H1 (cell line): ENCODE measurements at regions not wholly inside any gene's neighbourhood (a gene's known extent, or its start where the extent isn't known, plus 50 kb on each side); places are given as distances from the start of the nearest gene placed in this dataset.

Source experiments
- CTCF ChIA-PET: fragments of 300-600 bp; sonication (Branson Sonifier 250); formaldehyde crosslinking; loops from one replicate; lab custom pipeline; 2021; ENCODE audit not compliant: partially characterized antibody; lab: Charles Lee
- POLR2A ChIA-PET: fragments of 300-600 bp; sonication (Branson Sonifier 250); formaldehyde crosslinking; loops from one replicate; lab custom pipeline; 2021; ENCODE audit warnings: inconsistent platforms; ENCODE audit not compliant: partially characterized antibody; lab: Charles Lee
- DNase-seq, 2 experiments: peaks; one replicate each; pipeline versions ENCODE4 v3.0.0 to v3.0.0-alpha.2; 2010 to 2022; ENCODE audit warnings: low spot score in 2 of 2, low read depth in 1 of 2, mixed read lengths in 1 of 2
- FAIRE-seq: peaks from 2 replicates; lab custom pipeline; 2011; peaks lifted over from hg19 to GRCh38; lab: Jason Lieb, UNC
- H2AFZ ChIP-seq: 2 replicates; pipeline ENCODE4 v1.8.1; 2012; ENCODE audit warnings: low read length, inconsistent platforms
- H2AK5ac ChIP-seq: 2 replicates; pipeline ENCODE4 v1.6.1; 2013; ENCODE audit warnings: low read depth, low read length
- H2BK120ac ChIP-seq: replicated peaks from 2 replicates; pipeline ENCODE3; 2013; ENCODE audit warnings: low read depth, low read length, inconsistent platforms
- H2BK12ac ChIP-seq: 2 replicates; pipeline ENCODE4 v1.6.1; 2013; ENCODE audit warnings: low read depth, low read length
- H2BK15ac ChIP-seq: 2 replicates; pipeline ENCODE4 v1.6.1; 2013; ENCODE audit warnings: low read length
- H2BK20ac ChIP-seq: 2 replicates; pipeline ENCODE4 v1.6.1; 2013; ENCODE audit warnings: low read length
- H2BK5ac ChIP-seq: 2 replicates; pipeline ENCODE4 v1.6.1; 2013; ENCODE audit warnings: low read depth, low read length
- H3K14ac ChIP-seq: 2 replicates; pipeline ENCODE4 v1.6.1; 2013; ENCODE audit warnings: inconsistent platforms; ENCODE audit not compliant: insufficient read length
- H3K18ac ChIP-seq: 2 replicates; pipeline ENCODE4 v1.6.1; 2013; ENCODE audit warnings: low read length; ENCODE audit errors: extremely low read depth
- H3K23ac ChIP-seq: 2 replicates; pipeline ENCODE4 v1.6.1; 2013; ENCODE audit warnings: inconsistent platforms; ENCODE audit not compliant: insufficient read length
- H3K23me2 ChIP-seq: 2 replicates; pipeline ENCODE4 v1.6.1; 2013; ENCODE audit warnings: low read depth, low read length
- H3K27ac ChIP-seq: 2 replicates; pipeline ENCODE4 v1.6.1; 2011; ENCODE audit warnings: low read depth, low read length, inconsistent platforms
- H3K27me3 ChIP-seq, 4 experiments: replicated peaks in 1 of 4; 1 replicate in 1 of 4; 2 replicates in 3 of 4; pipeline versions ENCODE4 v1.6.1 to v1.8.1; 2011 to 2013; ENCODE audit warnings: low read length in 3 of 4, mild to moderate bottlenecking in 3 of 4, inconsistent platforms in 2 of 4, mixed read lengths in 2 of 4, moderate library complexity in 1 of 4; ENCODE audit not compliant: control insufficient read depth in 3 of 4, insufficient read depth in 3 of 4; ENCODE audit errors: extremely low read depth in 1 of 4
- H3K36me3 ChIP-seq, 4 experiments: 2 replicates each; pipeline versions ENCODE4 v1.6.1 to v1.8.1; 2011 to 2013; ENCODE audit warnings: mild to moderate bottlenecking in 4 of 4, low read length in 3 of 4, moderate library complexity in 2 of 4, control low read depth in 1 of 4, inconsistent platforms in 1 of 4; ENCODE audit not compliant: insufficient read depth in 4 of 4, control insufficient read depth in 2 of 4
- H3K4ac ChIP-seq: replicated peaks from 2 replicates; pipeline ENCODE3; 2013; ENCODE audit warnings: low read length, low read depth, mixed read lengths, inconsistent platforms; ENCODE audit not compliant: insufficient read length
- H3K4me1 ChIP-seq, 4 experiments: replicated peaks in 1 of 4; 1 replicate in 1 of 4; 2 replicates in 3 of 4; pipeline versions ENCODE4 v1.6.1 to v1.8.1; 2011 to 2013; ENCODE audit warnings: low read length in 3 of 4, inconsistent platforms in 2 of 4, mixed read lengths in 1 of 4; ENCODE audit not compliant: insufficient read depth in 4 of 4, control insufficient read depth in 3 of 4
- H3K4me2 ChIP-seq, 2 experiments: 2 replicates each; pipeline versions ENCODE4 v1.6.1 to v1.8.1; 2011 to 2013; ENCODE audit warnings: low read depth in 2 of 2, low read length in 2 of 2, control low read depth in 1 of 2, inconsistent platforms in 1 of 2, mild to moderate bottlenecking in 1 of 2; ENCODE audit not compliant: insufficient read depth in 1 of 2
- H3K4me3 ChIP-seq, 4 experiments: fragments of 200-600, 300-600 bp in 1 of 4; sonication (generic), shearing (Covaris generic), sonication (Bioruptor Twin) in 1 of 4; 2 replicates each; pipeline versions ENCODE4 v1.5.1 to v1.8.1; 2011 to 2016; ENCODE audit warnings: low read length in 4 of 4, low read depth in 3 of 4, control low read depth in 2 of 4, inconsistent platforms in 2 of 4, mild to moderate bottlenecking in 2 of 4, mixed read lengths in 1 of 4, moderate library complexity in 1 of 4; ENCODE audit not compliant: insufficient read depth in 2 of 4; ENCODE audit errors: extremely low read depth in 1 of 4
- H3K56ac ChIP-seq: replicated peaks from 2 replicates; pipeline ENCODE3; 2013; ENCODE audit warnings: low read depth, mild to moderate bottlenecking, mixed read lengths, low read length, inconsistent platforms; ENCODE audit not compliant: insufficient read length
- H3K79me1 ChIP-seq: 2 replicates; pipeline ENCODE4 v1.6.1; 2013; ENCODE audit warnings: low read depth, low read length, control low read depth
- H3K79me2 ChIP-seq, 2 experiments: 2 replicates each; pipeline versions ENCODE4 v1.6.1 to v1.8.1; 2012 to 2013; ENCODE audit warnings: low read length in 2 of 2, mild to moderate bottlenecking in 2 of 2, inconsistent platforms in 1 of 2; ENCODE audit not compliant: insufficient read depth in 2 of 2, control insufficient read depth in 1 of 2
- H3K9ac ChIP-seq, 4 experiments: replicated peaks in 1 of 4; 1 replicate in 1 of 4; 2 replicates in 3 of 4; pipeline versions ENCODE4 v1.6.1 to v1.8.1; 2011 to 2013; ENCODE audit warnings: low read depth in 3 of 4, low read length in 3 of 4, control low read depth in 2 of 4, mild to moderate bottlenecking in 2 of 4, moderate library complexity in 2 of 4, inconsistent platforms in 1 of 4; ENCODE audit errors: extremely low read depth in 1 of 4
- H3K9me3 ChIP-seq, 2 experiments: 2 replicates each; pipeline versions ENCODE4 v1.6.1 to v1.8.1; 2012 to 2013; ENCODE audit warnings: mild to moderate bottlenecking in 2 of 2, moderate library complexity in 2 of 2, control low read depth in 1 of 2, inconsistent platforms in 1 of 2, low read depth in 1 of 2, low read length in 1 of 2, mixed read lengths in 1 of 2; ENCODE audit not compliant: insufficient read depth in 2 of 2
- H4K20me1 ChIP-seq, 2 experiments: replicated peaks in 1 of 2; 2 replicates each; pipeline versions ENCODE3 to v1.8.1; 2011 to 2013; ENCODE audit warnings: inconsistent platforms in 2 of 2, low read length in 2 of 2, mild to moderate bottlenecking in 1 of 2; ENCODE audit not compliant: insufficient read depth in 2 of 2, control insufficient read depth in 1 of 2
- H4K5ac ChIP-seq: 2 replicates; pipeline ENCODE4 v1.6.1; 2013; ENCODE audit warnings: low read length, low read depth, mixed read lengths, inconsistent platforms; ENCODE audit not compliant: insufficient read length
- H4K8ac ChIP-seq: 2 replicates; pipeline ENCODE4 v1.8.0; 2013; ENCODE audit warnings: mild to moderate bottlenecking, moderate library complexity, low read length, inconsistent platforms; ENCODE audit not compliant: insufficient read depth; ENCODE audit errors: extremely low read depth
- H4K91ac ChIP-seq: replicated peaks from 2 replicates; pipeline ENCODE3; 2013; ENCODE audit warnings: low read length, mixed read lengths, inconsistent platforms; ENCODE audit not compliant: insufficient read length
- CBX8 ChIP-seq: fragments of 300-800, 300-1000 bp; sonication (generic); IDR thresholded peaks from 2 replicates; pipeline ENCODE4 v1.7.1; 2016; ENCODE audit warnings: low read depth, low read length, borderline replicate concordance
- CEBPB ChIP-seq: IDR thresholded peaks from 2 replicates; pipeline ENCODE4 v1.6.1; 2012; ENCODE audit warnings: low read depth, low read length
- CTCF ChIP-seq, 3 experiments: IDR thresholded peaks; 1 replicate in 2 of 3; 2 replicates in 1 of 3; pipeline versions ENCODE4 v1.5.1 to v1.6.1; 2011; ENCODE audit warnings: low read length in 3 of 3, mild to moderate bottlenecking in 3 of 3, inconsistent platforms in 2 of 3, low read depth in 1 of 3, moderate library complexity in 1 of 3; ENCODE audit not compliant: insufficient read depth in 1 of 3; ENCODE audit errors: control extremely low read depth in 1 of 3
- EZH2 ChIP-seq: fragments of 200-600 bp; sonication (generic); IDR thresholded peaks from 2 replicates; pipeline ENCODE4 v1.7.1; 2012; ENCODE audit warnings: low read depth, mild to moderate bottlenecking, moderate library complexity, low read length, inconsistent platforms; ENCODE audit not compliant: severe bottlenecking
- GABPA ChIP-seq: IDR thresholded peaks from 2 replicates; pipeline ENCODE4 v1.6.1; 2011; ENCODE audit warnings: mild to moderate bottlenecking, low read length, moderate library complexity, borderline replicate concordance; ENCODE audit not compliant: insufficient read depth
- NANOG ChIP-seq: IDR thresholded peaks from 2 replicates; pipeline ENCODE4 v1.6.1; 2011; ENCODE audit warnings: low read length, low read depth, mild to moderate bottlenecking, inconsistent platforms; ENCODE audit not compliant: insufficient read depth, poor library complexity, severe bottlenecking
- PHF8 ChIP-seq: fragments of 200-600 bp; sonication (generic); conservative IDR thresholded peaks from 2 replicates; pipeline ENCODE4 v1.7.1; 2012; ENCODE audit warnings: low read depth, mild to moderate bottlenecking, inconsistent platforms, low read length, moderate library complexity
- RAD21 ChIP-seq, 2 experiments: IDR thresholded peaks in 1 of 2; conservative IDR thresholded peaks in 1 of 2; 2 replicates each; pipeline ENCODE4 v1.6.1; 2011; ENCODE audit warnings: low read depth in 2 of 2, low read length in 2 of 2, improper control_type of control experiment in 1 of 2, inconsistent platforms in 1 of 2, mild to moderate bottlenecking in 1 of 2, moderate library complexity in 1 of 2
- SUZ12 ChIP-seq: fragments of 200-600 bp; sonication (generic); IDR thresholded peaks from 2 replicates; pipeline ENCODE4 v1.6.1; 2012; ENCODE audit warnings: mild to moderate bottlenecking, inconsistent platforms, low read length, moderate library complexity, mixed read lengths
- TAF1 ChIP-seq: IDR thresholded peaks from 2 replicates; pipeline ENCODE4 v1.6.1; 2011; ENCODE audit warnings: mild to moderate bottlenecking, low read depth, low read length
- TBP ChIP-seq: IDR thresholded peaks from 2 replicates; pipeline ENCODE4 v1.6.1; 2011; ENCODE audit warnings: low read depth, low read length, improper control_type of control experiment
- WGBS, 2 experiments: shearing (Covaris generic) in 1 of 2; methylation state at CpG; one replicate each; pipeline versions ENCODE4 v1.1.6 to v1.1.7; 2013 to 2015; ENCODE audit warnings: low lambda C conversion rate in 2 of 2, mixed read lengths in 2 of 2, inconsistent platforms in 1 of 2, low coverage in 1 of 2, missing lambda C conversion rate in 1 of 2; ENCODE audit not compliant: insufficient replicate concordance in 2 of 2, insufficient coverage in 1 of 2, insufficient read length in 1 of 2; ENCODE audit errors: extremely low coverage in 1 of 2, missing lambda C conversion rate in 1 of 2; 5-methylcytosine and 5-hydroxymethylcytosine counted together

DNA sequence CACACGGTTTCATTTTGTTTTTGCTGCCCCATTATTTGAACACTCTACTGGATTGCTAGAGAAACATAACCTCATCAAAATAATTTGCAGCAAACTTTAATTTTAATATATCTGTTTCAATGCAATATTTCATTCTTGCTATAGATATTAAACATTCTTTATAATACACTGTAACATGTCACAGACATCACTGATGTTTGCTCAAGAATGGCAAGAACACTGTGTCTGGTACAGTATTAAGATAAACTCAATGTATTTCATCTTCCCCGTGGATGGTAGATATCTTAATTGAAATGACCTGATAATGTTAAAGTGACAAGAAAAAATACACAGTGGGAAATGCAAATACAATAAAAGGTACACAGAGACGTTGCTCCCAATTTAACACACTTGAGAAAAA, 86.0 kb downstream of the PTCHD4 start:
- Histone ChIP-seq H3K9me3 (no peaks in the 10 kb centered on the region), H2BK5ac (no peak overlapping the region), H3K36me3 (no peaks in the 10 kb centered on the region), H4K91ac (no peak overlapping the region), H4K20me1 (no peaks in the 10 kb centered on the region), H2BK15ac (no peak overlapping the region), H3K9ac (no peak overlapping the region), H3K79me1 (no peaks in the 10 kb centered on the region), H3K4me1 (no peaks in the 10 kb centered on the region), H3K18ac (no peak overlapping the region), H2AK5ac (no peak overlapping the region), H3K4ac (no peak overlapping the region), H3K14ac (no peak overlapping the region), H3K23me2 (no peaks in the 10 kb centered on the region), H3K79me2 (no peaks in the 10 kb centered on the region), H3K4me2 (no peak overlapping the region), H3K27me3 (peaks cover 0 to under 1% (median 0%) of the 10 kb centered on the region in 4 experiments; a peak in 1 of 7 replicates), H2BK120ac (no peak overlapping the region), H3K23ac (no peak overlapping the region), H3K27ac (no peak overlapping the region), H2BK12ac (no peak overlapping the region), H3K4me3 (no peak overlapping the region), H2BK20ac (no peak overlapping the region), H4K5ac (no peak overlapping the region), H4K8ac (no peak overlapping the region), H2AFZ (no peak overlapping the region), H3K56ac (no peak overlapping the region)
- POLR2A ChIA-PET = no interaction called here
- CTCF ChIA-PET = interaction anchor here (1.0 kb wide), 1 partner anchor 451 kb away, joined by 4 read pairs; no protein-coding TSS in a partner anchor
- 86% methylated on average over 3 of the region's 3 CpGs; no CpG with 5 or more reads in 1 of the 2 experiments for WGBS, 2 experiments
- DNase-seq = no peak
- FAIRE-seq = no peak
- TF ChIP-seq CBX8 = no peak
- TF ChIP-seq SUZ12 = no peak
- no peak for TF ChIP-seq TAF1
- no peak for TF ChIP-seq CEBPB
- TF ChIP-seq TBP = no peak
- no peak for TF ChIP-seq GABPA
- no peak for TF ChIP-seq NANOG
- TF ChIP-seq EZH2 = no peak
- no peak for TF ChIP-seq CTCF (IDR thresholded peaks at IDR 0.05; ENCODE audit: control extremely low read depth in 1 of 3, insufficient read depth in 1 of 3, low read depth in 1 of 3, low read length in 3 of 3)
- no peak for TF ChIP-seq PHF8
- TF ChIP-seq RAD21 (IDR thresholded peaks at IDR 0.05 in 1 of 2, conservative IDR thresholded peaks at IDR 0.05 in 1 of 2; ENCODE audit: low read depth in 2 of 2, low read length in 2 of 2) = no peak
